Adrenal gland (tissue), 9 donors: ENCODE measurements at regions not wholly inside any gene's neighbourhood (a gene's known extent, or its start where the extent isn't known, plus 50 kb on each side); places are given as distances from the start of the nearest gene placed in this dataset.

Source experiments
- DNase-seq, 7 donors: peaks; one replicate each; pipeline ENCODE4 v3.0.0-alpha.2; 2019 to 2020
- H3K27ac ChIP-seq, 5 donors: fragments of 200-600 bp; sonication (generic) in 4 of 5; 1 replicate in 3 of 5; 2 replicates in 2 of 5; pipeline versions ENCODE4 v1.5.1 to v1.8.0; 2016 to 2020; ENCODE audit warnings: mild to moderate bottlenecking in 1 of 5
- H3K27me3 ChIP-seq: fragments of 200-600 bp; 2 replicates; pipeline ENCODE4 v1.8.0; 2021
- H3K36me3 ChIP-seq, 2 donors: fragments of 200-600 bp; replicated peaks in 1 of 2; 1 replicate in 1 of 2; 2 replicates in 1 of 2; pipeline versions ENCODE4 v1.5.1 to v1.8.0; 2018 to 2022
- H3K4me1 ChIP-seq, 2 donors: fragments of 200-600 bp; replicated peaks in 1 of 2; 1 replicate in 1 of 2; 2 replicates in 1 of 2; pipeline versions ENCODE4 v1.5.1 to v1.8.0; 2018 to 2021
- H3K4me3 ChIP-seq, 4 donors: fragments of 200-600 bp; sonication (generic) in 3 of 4; one replicate each; pipeline ENCODE4 v1.5.1; 2016 to 2018
- H3K9me3 ChIP-seq, 3 donors: fragments of 200-600 bp; sonication (generic) in 1 of 3; replicated peaks in 1 of 3; 1 replicate in 2 of 3; 2 replicates in 1 of 3; pipeline versions ENCODE4 v1.5.1 to v1.8.0; 2016 to 2021
- POLR2A ChIP-seq, 2 donors: fragments of 450-650 bp; IDR thresholded peaks; one replicate each; pipeline ENCODE4 v1.6.1; 2017; ENCODE audit warnings: antibody characterized with exemption in 2 of 2, mild to moderate bottlenecking in 2 of 2, moderate library complexity in 1 of 2
- WGBS, 4 donors: extraction: QIAGEN DNeasy Blood & Tissue Kit in 2 of 4; methylation state at CpG; one replicate each; pipeline versions ENCODE4 v1.1.5 to v1.1.7; 2013 to 2017; 5-methylcytosine and 5-hydroxymethylcytosine counted together
- intact Hi-C, 2 donors: fragments of 100-400 bp; cut with DNase I; formaldehyde crosslinking; loops; one replicate each; pipeline versions ENCODE4 v1.14.1 to v1.15.0; 2022 to 2023
- TF ChIP-seq, protein P1 (sequence below), 6 experiments: fragments of 450-650 bp in 4 of 6; fragments of 200-600 bp in 2 of 6; sonication (generic) in 1 of 6; IDR thresholded peaks; 1 replicate in 5 of 6; 2 replicates in 1 of 6; pipeline versions ENCODE4 v1.5.1 to v1.8.0; 2016 to 2021; ENCODE audit warnings: antibody characterized with exemption in 6 of 6, mild to moderate bottlenecking in 2 of 6, moderate library complexity in 1 of 6
- donor health status: healthy with polysubstance abuse.
- donor health status: Bipolar disorder and iron deficiency.
- donor health status: DM: yes; HTN: yes; CAD: no.
- donor health status: DM: no; HTN: no; CAD: no.
- donor health status: DM: no; HTN: no; CAD: no.

- intact Hi-C loops, result no loop called here
- no peaks in the 10 kb centered on the region for H3K27me3 ChIP-seq
- no peak overlapping the region for H3K4me3 ChIP-seq
- no peaks in the 10 kb centered on the region for H3K36me3 ChIP-seq
- 72 to 83% (median 79%) methylated on average over 2 of the region's 2 CpGs for WGBS, 4 donors
- H3K9me3 ChIP-seq, result no peaks in the 10 kb centered on the region
- DNase-seq, result no peak
- no peak overlapping the region for H3K27ac ChIP-seq
- no peaks in the 10 kb centered on the region for H3K4me1 ChIP-seq
- TF ChIP-seq, protein P1, sequence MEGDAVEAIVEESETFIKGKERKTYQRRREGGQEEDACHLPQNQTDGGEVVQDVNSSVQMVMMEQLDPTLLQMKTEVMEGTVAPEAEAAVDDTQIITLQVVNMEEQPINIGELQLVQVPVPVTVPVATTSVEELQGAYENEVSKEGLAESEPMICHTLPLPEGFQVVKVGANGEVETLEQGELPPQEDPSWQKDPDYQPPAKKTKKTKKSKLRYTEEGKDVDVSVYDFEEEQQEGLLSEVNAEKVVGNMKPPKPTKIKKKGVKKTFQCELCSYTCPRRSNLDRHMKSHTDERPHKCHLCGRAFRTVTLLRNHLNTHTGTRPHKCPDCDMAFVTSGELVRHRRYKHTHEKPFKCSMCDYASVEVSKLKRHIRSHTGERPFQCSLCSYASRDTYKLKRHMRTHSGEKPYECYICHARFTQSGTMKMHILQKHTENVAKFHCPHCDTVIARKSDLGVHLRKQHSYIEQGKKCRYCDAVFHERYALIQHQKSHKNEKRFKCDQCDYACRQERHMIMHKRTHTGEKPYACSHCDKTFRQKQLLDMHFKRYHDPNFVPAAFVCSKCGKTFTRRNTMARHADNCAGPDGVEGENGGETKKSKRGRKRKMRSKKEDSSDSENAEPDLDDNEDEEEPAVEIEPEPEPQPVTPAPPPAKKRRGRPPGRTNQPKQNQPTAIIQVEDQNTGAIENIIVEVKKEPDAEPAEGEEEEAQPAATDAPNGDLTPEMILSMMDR (IDR thresholded peaks at IDR 0.05), result no peak
- TF ChIP-seq POLR2A (IDR thresholded peaks at IDR 0.05), result no peak
These were observed 607.2 kb upstream of the RGS18 start for GRCh38 chr1:191551019-191551418.

DNA sequence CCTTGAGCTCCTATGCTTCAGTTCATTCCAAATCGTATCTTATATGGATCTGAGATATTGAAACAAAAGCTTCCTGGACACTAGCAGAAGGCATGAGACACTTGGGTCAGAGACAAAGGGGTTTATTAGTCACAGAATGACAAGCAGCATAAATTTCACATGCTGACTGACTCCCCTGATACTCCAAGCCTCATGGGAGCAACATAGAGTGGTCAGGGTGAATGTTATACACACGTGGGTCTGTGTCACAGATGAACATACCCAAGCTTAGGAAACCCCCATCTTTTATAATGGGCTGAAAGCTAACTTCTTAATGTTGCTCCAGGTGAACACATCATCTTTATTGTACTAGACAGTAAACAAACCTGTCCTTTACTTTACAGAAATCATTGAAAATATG, 599.9 kb upstream of the RGS18 start:
- WGBS, 4 donors, result 57 to 66% (median 61%) methylated on average over 2 of the region's 2 CpGs
- Histone ChIP-seq H3K36me3 (no peaks in the 10 kb centered on the region), H3K4me3 (no peak overlapping the region), H3K27me3 (no peaks in the 10 kb centered on the region), H3K4me1 (no peaks in the 10 kb centered on the region), H3K9me3 (no peaks in the 10 kb centered on the region), H3K27ac (no peak overlapping the region)
- intact Hi-C loops, result no loop called here
- DNase-seq, result no peak
- TF ChIP-seq, protein P1 (IDR thresholded peaks at IDR 0.05), result no peak
- TF ChIP-seq POLR2A (IDR thresholded peaks at IDR 0.05), result no peak

DNA sequence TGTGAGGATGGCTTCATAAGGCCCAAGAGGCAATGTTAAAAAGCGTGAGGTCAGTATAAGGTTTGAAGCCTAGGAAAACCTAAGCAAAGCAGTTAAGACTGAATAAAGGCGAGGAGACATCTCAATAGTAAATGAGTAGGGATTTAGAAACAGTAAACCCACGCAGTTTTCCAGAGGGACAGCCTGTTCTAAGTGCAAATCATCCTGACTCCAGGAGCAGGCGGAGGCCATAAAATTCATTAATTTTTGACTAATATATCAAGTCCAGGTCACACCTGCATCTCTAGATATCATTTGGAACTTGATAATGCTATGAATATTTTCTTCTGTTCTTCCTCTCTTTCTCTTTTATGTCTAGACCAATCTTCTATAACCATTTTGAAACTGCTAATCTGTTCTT, 597.0 kb upstream of the RGS18 start:
- 70 to 87% (median 73%) methylated on average over 4 of the region's 4 CpGs for WGBS, 4 donors
- intact Hi-C loops, result no loop called here
- H3K4me3 ChIP-seq, result no peak overlapping the region
- H3K4me1 ChIP-seq, result no peaks in the 10 kb centered on the region
- no peak for DNase-seq
- H3K27ac ChIP-seq, result no peak overlapping the region
- no peaks in the 10 kb centered on the region for H3K36me3 ChIP-seq
- no peaks in the 10 kb centered on the region for H3K27me3 ChIP-seq
- no peaks in the 10 kb centered on the region for H3K9me3 ChIP-seq
- TF ChIP-seq, protein P1 (IDR thresholded peaks at IDR 0.05), result no peak
- no peak for TF ChIP-seq POLR2A (IDR thresholded peaks at IDR 0.05)

DNA sequence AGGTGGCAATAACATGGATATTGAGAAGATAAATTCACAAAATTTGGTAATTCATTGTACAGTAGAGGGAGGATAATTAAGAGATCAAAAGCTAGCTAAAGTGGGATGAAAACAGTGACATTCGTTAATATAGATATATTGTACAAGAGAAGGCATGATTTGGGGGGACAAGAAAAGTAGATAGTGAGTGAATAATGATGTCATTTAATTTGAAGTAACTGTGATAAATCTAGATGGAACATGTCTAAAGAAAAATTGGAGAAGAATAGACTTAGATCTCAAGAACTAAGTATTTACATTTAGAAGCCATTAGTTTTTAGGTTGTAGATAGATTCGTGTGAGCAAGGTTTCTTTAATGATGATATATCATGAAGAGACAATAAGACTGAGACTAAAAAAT, 594.0 kb upstream of the RGS18 start:
- no peaks in the 10 kb centered on the region for H3K27me3 ChIP-seq
- H3K9me3 ChIP-seq, result no peaks in the 10 kb centered on the region
- intact Hi-C loops, result no loop called here
- WGBS, 4 donors, result 70 to 91% (median 82%) methylated on average over 2 of the region's 2 CpGs
- H3K36me3 ChIP-seq, result no peaks in the 10 kb centered on the region
- H3K27ac ChIP-seq, result no peak overlapping the region
- DNase-seq, result no peak
- H3K4me3 ChIP-seq, result no peak overlapping the region
- no peak for TF ChIP-seq POLR2A (IDR thresholded peaks at IDR 0.05)
- no peaks in the 10 kb centered on the region for H3K4me1 ChIP-seq

GRCh38 chr1:191572479-191572878, 585.8 kb upstream of the RGS18 start:
- TF ChIP-seq, protein P1 (IDR thresholded peaks at IDR 0.05), result no peak
- no peak for TF ChIP-seq POLR2A (IDR thresholded peaks at IDR 0.05)
- intact Hi-C loops, result no loop called here
- Histone ChIP-seq H3K4me3 (no peak overlapping the region), H3K36me3 (no peaks in the 10 kb centered on the region), H3K4me1 (no peaks in the 10 kb centered on the region), H3K9me3 (no peaks in the 10 kb centered on the region), H3K27ac (no peak overlapping the region), H3K27me3 (no peaks in the 10 kb centered on the region)
- DNase-seq, result no peak
